H9 (cell line): ENCODE measurements at regions not wholly inside any gene's neighbourhood (a gene's known extent, or its start where the extent isn't known, plus 50 kb on each side); places are given as distances from the start of the nearest gene placed in this dataset.

Source experiments
- DNase-seq: peaks from one replicate; pipeline ENCODE4 v3.0.0-alpha.2; 2017
- H2AFZ ChIP-seq: one replicate; pipeline ENCODE4 v1.6.1; 2013; ENCODE audit warnings: mild to moderate bottlenecking, low read length, control low read depth, moderate library complexity
- H2AK5ac ChIP-seq: 2 replicates; pipeline ENCODE4 v1.6.1; 2013; ENCODE audit warnings: low read length, control low read depth, mixed read lengths; ENCODE audit not compliant: insufficient read length
- H2BK120ac ChIP-seq: one replicate; pipeline ENCODE4 v1.6.1; 2013; ENCODE audit warnings: low read depth, mild to moderate bottlenecking, low read length, control low read depth, inconsistent platforms; ENCODE audit not compliant: poor library complexity, severe bottlenecking
- H2BK12ac ChIP-seq: 2 replicates; pipeline ENCODE4 v1.6.1; 2013; ENCODE audit warnings: low read length, control low read depth, mixed read lengths, low read depth; ENCODE audit not compliant: insufficient read length
- H2BK15ac ChIP-seq: 2 replicates; pipeline ENCODE4 v1.6.1; 2013; ENCODE audit warnings: low read depth, low read length, control low read depth
- H2BK20ac ChIP-seq: one replicate; pipeline ENCODE4 v1.6.1; 2013; ENCODE audit warnings: low read depth, mild to moderate bottlenecking, low read length, control low read depth, inconsistent platforms; ENCODE audit not compliant: poor library complexity, severe bottlenecking
- H2BK5ac ChIP-seq: 2 replicates; pipeline ENCODE4 v1.6.1; 2013; ENCODE audit warnings: low read length, control low read depth, mixed read lengths; ENCODE audit not compliant: insufficient read length
- H3K14ac ChIP-seq: 2 replicates; pipeline ENCODE4 v1.6.1; 2013; ENCODE audit warnings: low read length, control low read depth; ENCODE audit not compliant: insufficient read depth
- H3K18ac ChIP-seq: 2 replicates; pipeline ENCODE4 v1.6.1; 2013; ENCODE audit warnings: low read depth, mild to moderate bottlenecking, mixed read lengths, low read length, control low read depth; ENCODE audit not compliant: insufficient read length
- H3K23ac ChIP-seq: 2 replicates; pipeline ENCODE4 v1.6.1; 2013; ENCODE audit warnings: low read length, control low read depth, mixed read lengths, low read depth; ENCODE audit not compliant: insufficient read length
- H3K23me2 ChIP-seq: 2 replicates; pipeline ENCODE4 v1.6.1; 2013; ENCODE audit warnings: low read depth, mild to moderate bottlenecking, mixed read lengths, low read length, control low read depth; ENCODE audit not compliant: insufficient read length, poor library complexity, severe bottlenecking
- H3K27ac ChIP-seq: 2 replicates; pipeline ENCODE4 v1.5.1; 2013; ENCODE audit warnings: low read length, control low read depth, mixed read lengths, low read depth; ENCODE audit not compliant: insufficient read length
- H3K27me3 ChIP-seq: 2 replicates; pipeline ENCODE4 v1.6.1; 2013; ENCODE audit warnings: low read length, control low read depth, inconsistent platforms; ENCODE audit not compliant: insufficient read depth
- H3K4ac ChIP-seq: 2 replicates; pipeline ENCODE4 v1.6.1; 2013; ENCODE audit warnings: low read depth, mild to moderate bottlenecking, control low read depth, inconsistent platforms, low read length, moderate library complexity
- H3K4me1 ChIP-seq: 2 replicates; pipeline ENCODE4 v1.6.1; 2013; ENCODE audit warnings: low read length, control low read depth, inconsistent platforms; ENCODE audit not compliant: insufficient read depth
- H3K4me2 ChIP-seq: 2 replicates; pipeline ENCODE4 v1.6.1; 2013; ENCODE audit warnings: low read length, control low read depth, mixed read lengths; ENCODE audit not compliant: insufficient read length, insufficient read depth
- H3K56ac ChIP-seq: 2 replicates; pipeline ENCODE4 v1.6.1; 2013; ENCODE audit warnings: low read depth, mild to moderate bottlenecking, mixed read lengths, low read length, control low read depth; ENCODE audit not compliant: insufficient read length
- H3K79me1 ChIP-seq: 2 replicates; pipeline ENCODE4 v1.6.1; 2013; ENCODE audit warnings: low read depth, mild to moderate bottlenecking, moderate library complexity, low read length, control low read depth, inconsistent platforms; ENCODE audit not compliant: insufficient read depth, poor library complexity, severe bottlenecking
- H3K79me2 ChIP-seq: 2 replicates; pipeline ENCODE4 v1.6.1; 2013; ENCODE audit warnings: low read length, control low read depth, inconsistent platforms; ENCODE audit not compliant: insufficient read depth
- H3K9ac ChIP-seq: 2 replicates; pipeline ENCODE4 v1.6.1; 2013; ENCODE audit warnings: low read length, control low read depth, mixed read lengths; ENCODE audit not compliant: insufficient read length; ENCODE audit errors: extremely low read depth
- H3K9me3 ChIP-seq: one replicate; pipeline ENCODE4 v1.6.1; 2013; ENCODE audit warnings: low read depth, low read length, inconsistent platforms; ENCODE audit not compliant: control insufficient read depth
- H3T11ph ChIP-seq: one replicate; pipeline ENCODE4 v1.6.1; 2013; ENCODE audit warnings: mild to moderate bottlenecking, low read length, control low read depth, inconsistent platforms
- H4K20me1 ChIP-seq: one replicate; pipeline ENCODE4 v1.6.1; 2013; ENCODE audit not compliant: control insufficient read depth, insufficient read length, insufficient read depth
- H4K5ac ChIP-seq: 2 replicates; pipeline ENCODE4 v1.6.1; 2013; ENCODE audit warnings: low read depth, mild to moderate bottlenecking, mixed read lengths, low read length, control low read depth; ENCODE audit not compliant: insufficient read length
- H4K8ac ChIP-seq: replicated peaks from 2 replicates; pipeline ENCODE4 v1.6.1; 2013; ENCODE audit warnings: low read length, control low read depth, mixed read lengths, low read depth; ENCODE audit not compliant: insufficient read length
- H4K91ac ChIP-seq: 2 replicates; pipeline ENCODE4 v1.6.1; 2013; ENCODE audit warnings: low read depth, mild to moderate bottlenecking, moderate library complexity, mixed read lengths, low read length, control low read depth; ENCODE audit not compliant: insufficient read length
- H3K27ac Mint-ChIP-seq, 3 experiments: 2 replicates in 2 of 3; 3 replicates in 1 of 3; pipeline ENCODE4 v1.8.0; 2020 to 2021; ENCODE audit warnings: mixed read lengths in 3 of 3, mild to moderate bottlenecking in 1 of 3, moderate library complexity in 1 of 3
- H3K27me3 Mint-ChIP-seq: 2 replicates; pipeline ENCODE4 v1.8.0; 2021; ENCODE audit warnings: low read depth, mild to moderate bottlenecking, moderate library complexity, mixed read lengths
- H3K36me3 Mint-ChIP-seq, 3 experiments: 2 replicates in 2 of 3; 3 replicates in 1 of 3; pipeline ENCODE4 v1.8.0; 2020 to 2021; ENCODE audit warnings: low read depth in 3 of 3, mixed read lengths in 3 of 3; ENCODE audit not compliant: insufficient read depth in 1 of 3
- H3K4me1 Mint-ChIP-seq, 2 experiments: 2 replicates each; pipeline ENCODE4 v1.8.0; 2020; ENCODE audit warnings: mixed read lengths in 2 of 2
- H3K4me3 Mint-ChIP-seq, 2 experiments: 2 replicates in 1 of 2; 3 replicates in 1 of 2; pipeline ENCODE4 v1.8.0; 2020 to 2021; ENCODE audit warnings: mild to moderate bottlenecking in 2 of 2, mixed read lengths in 2 of 2, moderate library complexity in 1 of 2
- H3K9me3 Mint-ChIP-seq, 2 experiments: 2 replicates in 1 of 2; 3 replicates in 1 of 2; pipeline ENCODE4 v1.8.0; 2020; ENCODE audit warnings: mild to moderate bottlenecking in 2 of 2, mixed read lengths in 2 of 2, moderate library complexity in 1 of 2
- CTCF ChIP-seq: fragments of 200-600 bp; sonication (generic); conservative IDR thresholded peaks from 3 replicates; pipeline ENCODE4 v1.8.0; 2021; ENCODE audit warnings: antibody characterized with exemption, mild to moderate bottlenecking
- WGBS: extraction: QIAGEN DNeasy Blood & Tissue Kit; methylation state at CpG from one replicate; pipeline ENCODE4 v1.1.7; 2013; ENCODE audit warnings: missing lambda C conversion rate, low lambda C conversion rate, mixed read lengths; ENCODE audit not compliant: insufficient read length; ENCODE audit errors: extremely low coverage; 5-methylcytosine and 5-hydroxymethylcytosine counted together

- Mint-ChIP-seq H3K4me3 (no peak overlapping the region), H3K36me3 (no peaks in the 10 kb centered on the region), H3K4me1 (no peaks in the 10 kb centered on the region), H3K27ac (peak overlapping the region in 1 of 3 experiments; percentile 54; a peak in 1 of 7 replicates), H3K9me3 (no peaks in the 10 kb centered on the region; a peak in 2 of 5 replicates), H3K27me3 (no peaks in the 10 kb centered on the region)
- Histone ChIP-seq H4K91ac (no peak overlapping the region), H3K4ac (no peak overlapping the region), H3K9me3 (no peaks in the 10 kb centered on the region), H2BK20ac (no peak overlapping the region), H2BK120ac (no peak overlapping the region), H3K23me2 (no peaks in the 10 kb centered on the region), H3K4me1 (no peaks in the 10 kb centered on the region), H3K4me2 (no peak overlapping the region), H3K56ac (no peak overlapping the region), H3K79me2 (no peaks in the 10 kb centered on the region), H3T11ph (no peak overlapping the region), H2AK5ac (no peak overlapping the region), H3K9ac (no peak overlapping the region), H4K8ac (no peak overlapping the region), H2AFZ (no peak overlapping the region), H4K5ac (no peak overlapping the region), H3K18ac (no peak overlapping the region), H3K27ac (no peak overlapping the region), H2BK5ac (no peak overlapping the region), H3K27me3 (no peaks in the 10 kb centered on the region), H3K79me1 (no peaks in the 10 kb centered on the region), H3K23ac (no peak overlapping the region), H2BK12ac (no peak overlapping the region), H2BK15ac (no peak overlapping the region), H4K20me1 (no peaks in the 10 kb centered on the region), H3K14ac (no peak overlapping the region)
- DNase-seq, result no peak
- TF ChIP-seq CTCF, result no peak
- no CpG with 5 or more reads among the region's 3 CpGs for WGBS
Measured at GRCh38 chr17:71378741-71379140, 742.1 kb upstream of the SOX9 start.
